AG20443 (cell line): ENCODE measurements at regions not wholly inside any gene's neighbourhood (a gene's known extent, or its start where the extent isn't known, plus 50 kb on each side); places are given as distances from the start of the nearest gene placed in this dataset.
"Not testable (repeated sequence)": the region's sequence is repeated elsewhere in the genome, so short reads cannot be mapped to it uniquely, and the experiment has no call there.

Experiments used
- DNase-seq: peaks from one replicate; pipeline ENCODE4 v3.0.0; 2012; ENCODE audit warnings: low spot score, mixed read lengths

GRCh38 chr4:38385093-38386004, 278.6 kb upstream of the KLF3 start:
- DNase-seq, result no peak

GRCh38 chr4:38386005-38386551, 277.9 kb upstream of the KLF3 start:
- DNase-seq, result no peak

- DNase-seq, result no peak
Measured at GRCh38 chr4:38386654-38387188, 277.3 kb upstream of the KLF3 start.

- DNase-seq, result no peak
Measured at GRCh38 chr4:38387348-38387747, 276.7 kb upstream of the KLF3 start.

GRCh38 chr4:38387819-38388218, 276.2 kb upstream of the KLF3 start:
- no peak for DNase-seq

GRCh38 chr4:38388907-38389306, 275.1 kb upstream of the KLF3 start:
- not testable (repeated sequence) for DNase-seq

- no peak for DNase-seq
Measured at GRCh38 chr4:38390969-38391545, 272.9 kb upstream of the KLF3 start.

GRCh38 chr4:38392223-38392855, 271.7 kb upstream of the KLF3 start:
- no peak for DNase-seq

GRCh38 chr4:38396091-38396490, 267.9 kb upstream of the KLF3 start:
- no peak for DNase-seq

GRCh38 chr4:38396845-38397547, 267.0 kb upstream of the KLF3 start:
- DNase-seq, result no peak

- no peak for DNase-seq
Measured at GRCh38 chr4:38400946-38401345, 263.1 kb upstream of the KLF3 start.

GRCh38 chr4:38406243-38406642, 257.8 kb upstream of the KLF3 start:
- DNase-seq, result no peak

GRCh38 chr4:38409852-38410251, 254.1 kb upstream of the KLF3 start:
- DNase-seq, result no peak

- DNase-seq, result no peak
Measured at GRCh38 chr4:38411092-38411491, 252.9 kb upstream of the KLF3 start.

- DNase-seq, result no peak
Measured at GRCh38 chr4:38411981-38412536, 251.9 kb upstream of the KLF3 start.

- DNase-seq, result no peak
Measured at GRCh38 chr4:38413524-38414341, 250.3 kb upstream of the KLF3 start.

- DNase-seq, result no peak
Measured at GRCh38 chr4:38414410-38414809, 249.6 kb upstream of the KLF3 start.

- DNase-seq, result no peak
Measured at GRCh38 chr4:38415682-38416081, 248.3 kb upstream of the KLF3 start.

- no peak for DNase-seq
Measured at GRCh38 chr4:38416450-38417014, 247.5 kb upstream of the KLF3 start.

GRCh38 chr4:38420254-38420653, 243.7 kb upstream of the KLF3 start:
- not testable (repeated sequence) for DNase-seq
